ENCODE measurements at regions not wholly inside any gene's neighbourhood (a gene's known extent, or its start where the extent isn't known, plus 50 kb on each side); places are given as distances from the start of the nearest gene placed in this dataset.

DNA sequence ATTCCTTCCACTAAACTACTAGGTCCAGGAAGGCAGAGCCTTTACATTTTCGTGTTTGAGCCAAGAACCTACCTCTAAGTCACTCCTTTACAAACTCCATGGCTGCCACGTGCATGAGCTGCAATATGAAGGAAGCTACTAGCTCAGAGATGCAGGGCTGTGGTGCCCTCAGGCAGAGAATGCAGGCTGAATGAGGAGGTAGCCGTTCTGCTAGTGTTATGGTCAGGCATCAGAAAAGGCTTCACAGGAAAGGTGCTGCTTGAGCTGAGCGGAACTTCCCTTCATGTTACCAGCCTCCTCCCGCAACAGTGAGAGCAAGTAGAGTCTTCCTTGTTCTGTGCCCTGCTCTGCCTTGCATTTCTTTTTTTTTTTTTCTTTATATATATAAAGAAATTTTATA, 148.3 kb upstream of the PACRGL start:
- TF ChIP-seq CREM (IDR thresholded peaks at IDR 0.05) (no peak), CREM (CRISPR knock-in tag; IDR thresholded peaks at IDR 0.05) (no peak), DMAP1 (CRISPR knock-in tag; IDR thresholded peaks at IDR 0.05) (no peak), CBX2 (IDR thresholded peaks at IDR 0.05; ENCODE audit: low read depth, low read length) (no peak), CBX2 (CRISPR knock-in tag; IDR thresholded peaks at IDR 0.05; ENCODE audit: low read depth) (no peak), RXRB (CRISPR knock-in tag; IDR thresholded peaks at IDR 0.05; ENCODE audit: borderline replicate concordance) (no peak), RNF2 (conservative IDR thresholded peaks at IDR 0.05; ENCODE audit: low read depth) (no peak), NR2C2 (CRISPR knock-in tag; IDR thresholded peaks at IDR 0.05; ENCODE audit: borderline replicate concordance) (no peak)
- TF ChIP-seq, protein P1, sequence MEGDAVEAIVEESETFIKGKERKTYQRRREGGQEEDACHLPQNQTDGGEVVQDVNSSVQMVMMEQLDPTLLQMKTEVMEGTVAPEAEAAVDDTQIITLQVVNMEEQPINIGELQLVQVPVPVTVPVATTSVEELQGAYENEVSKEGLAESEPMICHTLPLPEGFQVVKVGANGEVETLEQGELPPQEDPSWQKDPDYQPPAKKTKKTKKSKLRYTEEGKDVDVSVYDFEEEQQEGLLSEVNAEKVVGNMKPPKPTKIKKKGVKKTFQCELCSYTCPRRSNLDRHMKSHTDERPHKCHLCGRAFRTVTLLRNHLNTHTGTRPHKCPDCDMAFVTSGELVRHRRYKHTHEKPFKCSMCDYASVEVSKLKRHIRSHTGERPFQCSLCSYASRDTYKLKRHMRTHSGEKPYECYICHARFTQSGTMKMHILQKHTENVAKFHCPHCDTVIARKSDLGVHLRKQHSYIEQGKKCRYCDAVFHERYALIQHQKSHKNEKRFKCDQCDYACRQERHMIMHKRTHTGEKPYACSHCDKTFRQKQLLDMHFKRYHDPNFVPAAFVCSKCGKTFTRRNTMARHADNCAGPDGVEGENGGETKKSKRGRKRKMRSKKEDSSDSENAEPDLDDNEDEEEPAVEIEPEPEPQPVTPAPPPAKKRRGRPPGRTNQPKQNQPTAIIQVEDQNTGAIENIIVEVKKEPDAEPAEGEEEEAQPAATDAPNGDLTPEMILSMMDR (CRISPR knock-in tag; IDR thresholded peaks at IDR 0.05) = no peak
- TF ChIP-seq, protein P2, sequence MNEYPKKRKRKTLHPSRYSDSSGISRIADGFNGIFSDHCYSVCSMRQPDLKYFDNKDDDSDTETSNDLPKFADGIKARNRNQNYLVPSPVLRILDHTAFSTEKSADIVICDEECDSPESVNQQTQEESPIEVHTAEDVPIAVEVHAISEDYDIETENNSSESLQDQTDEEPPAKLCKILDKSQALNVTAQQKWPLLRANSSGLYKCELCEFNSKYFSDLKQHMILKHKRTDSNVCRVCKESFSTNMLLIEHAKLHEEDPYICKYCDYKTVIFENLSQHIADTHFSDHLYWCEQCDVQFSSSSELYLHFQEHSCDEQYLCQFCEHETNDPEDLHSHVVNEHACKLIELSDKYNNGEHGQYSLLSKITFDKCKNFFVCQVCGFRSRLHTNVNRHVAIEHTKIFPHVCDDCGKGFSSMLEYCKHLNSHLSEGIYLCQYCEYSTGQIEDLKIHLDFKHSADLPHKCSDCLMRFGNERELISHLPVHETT (CRISPR knock-in tag; conservative IDR thresholded peaks at IDR 0.05) = no peak
